GM12864 (cell line): ENCODE measurements at regions not wholly inside any gene's neighbourhood (a gene's known extent, or its start where the extent isn't known, plus 50 kb on each side); places are given as distances from the start of the nearest gene placed in this dataset.

Source experiments
- DNase-seq: peaks from one replicate; pipeline ENCODE4 v3.0.0-alpha.2; 2011; ENCODE audit warnings: low read depth
- H3K4me3 ChIP-seq: 2 replicates; pipeline ENCODE4 v1.5.1; 2011; ENCODE audit warnings: mild to moderate bottlenecking, low read depth, low read length, control low read depth
- TF ChIP-seq, protein P1 (sequence below): IDR thresholded peaks from 2 replicates; pipeline ENCODE4 v1.5.1; 2011; ENCODE audit warnings: low read depth, mild to moderate bottlenecking, moderate library complexity, low read length, control low read depth, inconsistent platforms; ENCODE audit errors: missing control alignments

GRCh38 chr14:39851202-39851601 lies 419.0 kb upstream of the FBXO33 start:
- DNase-seq = no peak
- no peak overlapping the region for H3K4me3 ChIP-seq
- TF ChIP-seq, protein P1, sequence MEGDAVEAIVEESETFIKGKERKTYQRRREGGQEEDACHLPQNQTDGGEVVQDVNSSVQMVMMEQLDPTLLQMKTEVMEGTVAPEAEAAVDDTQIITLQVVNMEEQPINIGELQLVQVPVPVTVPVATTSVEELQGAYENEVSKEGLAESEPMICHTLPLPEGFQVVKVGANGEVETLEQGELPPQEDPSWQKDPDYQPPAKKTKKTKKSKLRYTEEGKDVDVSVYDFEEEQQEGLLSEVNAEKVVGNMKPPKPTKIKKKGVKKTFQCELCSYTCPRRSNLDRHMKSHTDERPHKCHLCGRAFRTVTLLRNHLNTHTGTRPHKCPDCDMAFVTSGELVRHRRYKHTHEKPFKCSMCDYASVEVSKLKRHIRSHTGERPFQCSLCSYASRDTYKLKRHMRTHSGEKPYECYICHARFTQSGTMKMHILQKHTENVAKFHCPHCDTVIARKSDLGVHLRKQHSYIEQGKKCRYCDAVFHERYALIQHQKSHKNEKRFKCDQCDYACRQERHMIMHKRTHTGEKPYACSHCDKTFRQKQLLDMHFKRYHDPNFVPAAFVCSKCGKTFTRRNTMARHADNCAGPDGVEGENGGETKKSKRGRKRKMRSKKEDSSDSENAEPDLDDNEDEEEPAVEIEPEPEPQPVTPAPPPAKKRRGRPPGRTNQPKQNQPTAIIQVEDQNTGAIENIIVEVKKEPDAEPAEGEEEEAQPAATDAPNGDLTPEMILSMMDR = no peak

DNA sequence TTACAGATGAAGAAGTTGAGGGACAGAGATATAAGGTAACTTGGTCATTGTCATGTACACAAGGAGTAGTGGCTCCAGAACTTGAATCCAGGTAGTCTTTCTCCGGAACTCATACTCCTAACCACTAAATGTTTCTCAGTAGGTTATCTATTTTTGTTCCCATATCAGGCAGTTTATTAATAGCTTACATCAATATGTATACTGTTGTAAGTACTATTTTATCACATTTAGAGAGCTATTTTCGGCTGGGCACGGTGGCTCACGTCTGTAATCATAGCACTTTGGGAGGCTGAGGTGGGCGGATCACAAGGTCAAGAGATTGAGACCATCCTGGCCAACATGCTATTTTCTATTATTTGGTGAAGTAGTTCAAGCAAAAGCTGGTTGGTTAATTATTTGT lies 415.6 kb upstream of the FBXO33 start:
- no peak for DNase-seq
- TF ChIP-seq, protein P1 = no peak
- no peak overlapping the region for H3K4me3 ChIP-seq

DNA sequence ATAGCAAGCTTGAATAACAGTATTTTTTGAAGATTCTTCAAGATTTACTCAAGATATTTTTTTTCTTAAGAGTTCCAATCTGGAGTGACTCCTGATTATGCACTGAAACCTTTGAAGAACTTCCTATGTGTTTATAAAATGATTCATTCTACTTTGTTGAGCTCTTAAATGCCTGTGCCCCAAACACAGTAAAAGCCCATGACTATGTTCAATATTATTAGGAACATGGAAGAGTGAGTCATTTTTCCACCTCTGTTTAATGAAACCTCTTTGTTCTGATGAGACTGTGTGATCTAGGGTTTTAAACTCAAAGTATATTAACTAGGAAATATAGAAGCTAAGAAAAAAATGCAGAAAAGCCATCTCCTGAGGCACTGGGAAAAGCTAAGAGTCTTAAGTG lies 415.0 kb upstream of the FBXO33 start:
- TF ChIP-seq, protein P1 = no peak
- no peak for DNase-seq
- no peak overlapping the region for H3K4me3 ChIP-seq

DNA sequence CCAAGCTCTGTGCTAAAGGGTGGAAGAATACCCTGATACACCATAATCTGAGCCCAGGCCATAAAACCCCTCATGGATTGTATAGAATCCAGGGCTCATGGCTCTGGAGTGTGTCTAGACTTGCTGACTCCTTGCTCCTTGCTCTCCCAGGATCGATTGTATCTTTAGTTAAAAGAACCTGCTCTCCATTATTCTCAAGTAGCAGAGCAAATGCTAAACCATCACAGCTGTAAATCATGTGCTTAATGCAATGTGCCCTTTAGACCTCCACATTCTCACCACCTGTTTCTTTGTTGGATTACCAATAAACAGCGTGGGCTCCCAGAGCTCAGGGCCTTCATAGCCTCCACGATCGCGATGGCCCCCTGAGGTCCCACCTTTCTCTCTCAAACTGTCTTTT lies 411.6 kb upstream of the FBXO33 start:
- no peak for DNase-seq
- no peak overlapping the region for H3K4me3 ChIP-seq
- TF ChIP-seq, protein P1 = no peak

GRCh38 chr14:39841088-39841487 lies 408.9 kb upstream of the FBXO33 start:
- TF ChIP-seq, protein P1 = no peak
- no peak overlapping the region for H3K4me3 ChIP-seq
- DNase-seq = no peak

DNA sequence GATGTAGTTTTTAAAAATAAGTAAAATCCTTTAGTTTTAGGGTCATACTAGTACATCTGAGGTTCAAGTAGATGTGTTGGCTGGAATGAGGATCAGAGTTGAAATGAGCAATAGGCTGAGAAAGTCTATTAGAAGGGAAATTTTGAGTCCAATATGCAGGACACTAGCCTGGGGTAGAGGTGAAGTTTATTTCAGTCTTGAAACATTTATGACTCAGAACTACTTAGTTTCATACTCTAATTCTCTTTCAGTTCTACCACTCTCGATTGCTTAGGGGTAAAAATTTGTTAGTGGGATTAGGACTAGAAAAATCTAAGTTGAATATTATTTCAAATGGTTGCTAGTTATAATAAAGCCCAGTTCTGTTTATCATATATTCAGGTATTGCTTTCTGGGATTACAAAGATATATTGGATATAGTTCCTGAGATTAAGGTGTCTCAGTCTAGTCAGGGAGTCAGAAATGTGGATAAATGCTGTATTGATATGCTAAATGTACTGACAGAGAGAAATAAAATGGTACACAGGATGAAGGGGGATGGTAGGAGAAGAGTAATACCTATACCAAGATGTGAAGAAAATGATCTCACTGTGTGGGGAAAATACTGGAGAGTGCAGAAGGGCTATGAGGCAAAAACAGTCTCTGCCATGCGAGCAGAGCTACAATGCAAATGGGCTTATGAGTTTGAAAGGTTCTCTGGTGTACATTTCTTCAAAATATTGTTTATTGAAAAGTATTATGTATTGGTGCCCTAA lies 395.8 kb upstream of the FBXO33 start:
- peak; percentile 5 for DNase-seq
- TF ChIP-seq, protein P1 = no peak
- no peak overlapping the region for H3K4me3 ChIP-seq
